ENCODE measurements at regions not wholly inside any gene's neighbourhood (a gene's known extent, or its start where the extent isn't known, plus 50 kb on each side); places are given as distances from the start of the nearest gene placed in this dataset.
"Not testable (repeated sequence)": the region's sequence is repeated elsewhere in the genome, so short reads cannot be mapped to it uniquely, and the experiment has no call there.

DNA sequence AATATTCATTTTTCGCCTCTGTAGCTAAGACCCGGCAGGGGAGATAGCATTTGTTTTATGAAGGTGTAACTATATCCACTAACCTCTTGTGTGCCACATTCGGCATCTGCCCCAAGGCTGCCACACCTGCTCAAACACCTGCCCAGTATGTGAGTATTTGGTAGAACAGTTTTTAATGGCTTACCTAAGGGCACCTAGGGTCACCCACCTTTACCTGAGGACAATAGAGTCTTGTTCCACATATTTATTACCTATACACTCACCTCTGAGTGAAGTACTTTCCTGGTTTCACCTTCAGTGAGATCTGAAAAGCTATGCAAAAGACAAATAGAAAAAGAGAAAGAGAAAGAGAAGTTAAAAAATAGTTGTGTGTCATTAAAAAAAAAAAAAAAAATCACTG is 68.0 kb upstream of the PIP5K1B start:
- intact Hi-C loops (cut with DNase I; ENCODE audit: low total_unique reads): no loop called here

DNA sequence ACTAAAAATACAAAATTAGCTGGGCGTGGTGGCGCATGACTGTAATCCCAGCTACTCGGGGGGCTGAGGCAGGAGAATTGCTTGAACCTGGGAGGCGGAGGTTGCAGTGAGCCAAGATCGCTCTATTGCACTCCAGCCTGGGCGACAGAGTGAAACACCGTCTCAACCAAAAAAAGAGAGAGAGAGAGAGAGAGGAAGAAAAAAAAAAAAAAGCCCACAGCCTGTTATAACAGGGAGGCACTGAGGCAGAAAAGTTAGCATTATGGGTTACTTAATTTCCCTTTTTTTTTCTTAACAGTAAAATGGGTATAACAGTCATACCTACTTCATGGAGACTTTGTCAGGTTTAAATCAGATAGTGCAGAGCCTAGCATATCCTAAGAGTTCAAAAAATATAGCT is 65.8 kb upstream of the PIP5K1B start:
- H3K9me3 ChIP-seq; H3K27me3 ChIP-seq; H3K4me3 ChIP-seq; intact Hi-C loops (cut with DNase I; ENCODE audit: low total_unique reads); H3K36me3 ChIP-seq; H3K4me1 ChIP-seq; DNase-seq; H3K27ac ChIP-seq: not testable (repeated sequence)
- WGBS, 5 donors: 85 to 95% (median 93%) methylated on average over 7 of the region's 7 CpGs

More for the DNA sequence above, 68.0 kb upstream of the PIP5K1B start:
- Histone ChIP-seq H3K4me1 (no peaks in the 10 kb centered on the region), H3K9me3 (no peaks in the 10 kb centered on the region), H3K36me3 (no peaks in the 10 kb centered on the region), H3K27me3 (no peaks in the 10 kb centered on the region), H3K4me3 (no peak overlapping the region), H3K27ac (peak overlapping the region; percentile 13 to 80 (median 53))
- no peak for TF ChIP-seq POLR2AphosphoS5 (IDR thresholded peaks at IDR 0.05)
- WGBS, 5 donors: 32 to 60% (median 47%) methylated on average over 3 of the region's 3 CpGs
- peak; percentile 30 to 54 for DNase-seq

DNA sequence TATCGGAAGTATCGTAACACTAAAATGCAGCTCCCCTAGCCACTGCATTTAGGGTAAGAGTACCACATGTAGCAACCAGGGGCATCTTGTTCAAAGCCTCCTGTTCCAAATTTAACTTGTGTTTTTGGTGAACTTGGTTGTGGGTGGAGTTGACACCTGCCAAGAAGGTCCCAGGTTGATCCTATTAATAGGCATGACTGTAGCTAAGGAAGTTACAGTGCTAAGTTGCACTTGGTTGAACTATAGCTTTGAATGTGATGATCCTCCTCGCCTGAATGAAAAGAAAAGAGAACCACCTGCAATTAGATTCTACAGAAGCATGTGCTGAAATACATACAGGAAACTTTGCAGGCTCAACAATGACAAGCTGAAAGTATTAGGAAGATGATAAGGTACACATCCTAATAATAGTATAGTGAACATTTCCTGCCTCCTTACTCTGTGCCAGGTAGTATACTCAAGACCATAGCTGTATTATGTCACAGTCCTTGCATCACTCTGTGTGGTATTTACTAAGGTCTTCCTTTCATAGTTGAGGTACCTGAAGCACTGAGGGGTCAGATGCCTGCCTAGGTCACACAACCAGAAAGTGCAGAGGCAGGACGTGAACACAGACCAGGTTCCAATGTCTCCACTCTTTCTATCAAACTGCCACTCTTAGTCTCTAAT is 64.5 kb upstream of the PIP5K1B start:
- no peak for TF ChIP-seq EP300 (IDR thresholded peaks at IDR 0.05)
- TF ChIP-seq, protein P1, sequence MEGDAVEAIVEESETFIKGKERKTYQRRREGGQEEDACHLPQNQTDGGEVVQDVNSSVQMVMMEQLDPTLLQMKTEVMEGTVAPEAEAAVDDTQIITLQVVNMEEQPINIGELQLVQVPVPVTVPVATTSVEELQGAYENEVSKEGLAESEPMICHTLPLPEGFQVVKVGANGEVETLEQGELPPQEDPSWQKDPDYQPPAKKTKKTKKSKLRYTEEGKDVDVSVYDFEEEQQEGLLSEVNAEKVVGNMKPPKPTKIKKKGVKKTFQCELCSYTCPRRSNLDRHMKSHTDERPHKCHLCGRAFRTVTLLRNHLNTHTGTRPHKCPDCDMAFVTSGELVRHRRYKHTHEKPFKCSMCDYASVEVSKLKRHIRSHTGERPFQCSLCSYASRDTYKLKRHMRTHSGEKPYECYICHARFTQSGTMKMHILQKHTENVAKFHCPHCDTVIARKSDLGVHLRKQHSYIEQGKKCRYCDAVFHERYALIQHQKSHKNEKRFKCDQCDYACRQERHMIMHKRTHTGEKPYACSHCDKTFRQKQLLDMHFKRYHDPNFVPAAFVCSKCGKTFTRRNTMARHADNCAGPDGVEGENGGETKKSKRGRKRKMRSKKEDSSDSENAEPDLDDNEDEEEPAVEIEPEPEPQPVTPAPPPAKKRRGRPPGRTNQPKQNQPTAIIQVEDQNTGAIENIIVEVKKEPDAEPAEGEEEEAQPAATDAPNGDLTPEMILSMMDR (IDR thresholded peaks at IDR 0.05): no peak
- no peak for TF ChIP-seq POLR2A (IDR thresholded peaks at IDR 0.05)
- no peak for TF ChIP-seq POLR2AphosphoS5 (IDR thresholded peaks at IDR 0.05)
- intact Hi-C loops (cut with DNase I; ENCODE audit: low total_unique reads): no loop called here
- Histone ChIP-seq H3K4me1 (no peaks in the 10 kb centered on the region), H3K27ac (no peak overlapping the region), H3K27me3 (no peaks in the 10 kb centered on the region), H3K36me3 (no peaks in the 10 kb centered on the region), H3K4me3 (no peak overlapping the region), H3K9me3 (no peaks in the 10 kb centered on the region)
- peak in 1 of 2 donors; percentile 3 for DNase-seq
- WGBS, 5 donors: 79 to 91% (median 84%) methylated on average over 4 of the region's 4 CpGs

DNA sequence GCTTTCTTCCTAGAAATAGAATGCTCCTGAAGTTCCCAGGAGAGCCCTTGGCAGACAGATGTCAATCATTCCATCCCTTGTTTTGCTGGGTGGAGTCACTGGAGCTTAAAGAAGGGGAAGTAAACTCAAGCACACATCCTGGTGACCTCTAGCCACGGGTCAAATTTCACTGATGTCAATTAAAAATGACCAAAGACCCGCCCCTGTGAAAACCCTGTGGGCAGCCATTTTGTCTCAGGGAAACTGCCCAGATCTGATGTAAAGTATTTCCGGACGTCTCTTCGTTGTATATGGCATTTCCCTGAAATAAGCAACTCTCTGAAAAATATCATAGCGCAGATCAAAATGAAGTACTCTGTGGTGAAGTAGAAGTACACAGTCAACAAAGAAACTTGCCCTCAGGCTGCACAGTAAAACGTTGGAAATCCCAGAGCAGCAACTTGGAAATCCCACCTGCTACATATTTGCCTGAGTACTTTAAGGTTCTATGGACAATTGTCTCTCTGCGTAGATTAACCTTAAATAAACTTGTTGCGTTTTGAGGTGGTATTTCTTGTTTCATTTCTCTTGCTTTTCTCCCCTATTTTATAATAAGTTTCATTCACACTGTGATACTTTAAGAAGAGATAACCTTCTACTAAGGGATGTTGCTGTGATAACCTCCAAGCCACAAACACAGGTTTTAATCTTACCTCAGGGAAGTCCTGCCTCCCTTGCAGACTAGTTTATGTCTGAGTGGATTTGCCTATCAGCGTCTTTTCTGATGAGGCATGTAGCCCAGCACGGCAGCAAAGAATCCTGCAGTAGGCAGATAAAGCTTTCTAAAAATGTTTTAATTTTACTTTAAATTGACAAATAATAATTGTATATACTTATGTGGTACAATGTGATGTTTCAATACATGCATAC is 60.9 kb upstream of the PIP5K1B start:
- peak in 1 of 2 donors; percentile 9 for DNase-seq
- H3K36me3 ChIP-seq: no peaks in the 10 kb centered on the region

DNA sequence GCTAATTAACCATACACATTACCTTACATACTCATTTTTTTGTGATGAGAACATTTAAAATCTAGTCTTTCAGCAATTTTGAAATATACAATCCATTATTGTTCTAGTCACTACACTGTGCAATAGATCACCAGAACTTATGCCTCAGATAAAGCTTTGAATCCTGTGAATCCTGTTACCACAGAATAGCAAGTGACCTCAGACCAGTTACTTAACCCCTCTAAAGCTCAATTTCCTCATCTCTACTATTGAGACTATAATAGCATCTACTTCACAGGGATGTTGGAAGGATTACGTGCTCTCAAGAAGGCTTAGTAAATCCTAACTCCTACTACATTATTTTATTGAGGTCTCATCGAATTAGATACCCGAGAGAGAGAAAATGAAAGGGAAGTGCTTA is 60.2 kb upstream of the PIP5K1B start:
- Histone ChIP-seq H3K27ac (no peak overlapping the region), H3K4me3 (no peak overlapping the region), H3K9me3 (no peaks in the 10 kb centered on the region), H3K4me1 (no peaks in the 10 kb centered on the region), H3K27me3 (no peaks in the 10 kb centered on the region), H3K36me3 (no peaks in the 10 kb centered on the region)
- TF ChIP-seq, protein P1 (IDR thresholded peaks at IDR 0.05): no peak
- no peak for TF ChIP-seq EP300 (IDR thresholded peaks at IDR 0.05)
- TF ChIP-seq POLR2A (IDR thresholded peaks at IDR 0.05): no peak
- no peak for TF ChIP-seq POLR2AphosphoS5 (IDR thresholded peaks at IDR 0.05)
- DNase-seq: no peak
- intact Hi-C loops (cut with DNase I; ENCODE audit: low total_unique reads): no loop called here
- 81 to 91% (median 88%) methylated on average over 3 of the region's 3 CpGs for WGBS, 5 donors

More for the DNA sequence above, 60.9 kb upstream of the PIP5K1B start:
- H3K27ac ChIP-seq: no peak overlapping the region
- no peaks in the 10 kb centered on the region for H3K4me1 ChIP-seq
- no peak overlapping the region for H3K4me3 ChIP-seq
- TF ChIP-seq EP300 (IDR thresholded peaks at IDR 0.05) (no peak), POLR2A (IDR thresholded peaks at IDR 0.05) (no peak), POLR2AphosphoS5 (IDR thresholded peaks at IDR 0.05) (no peak)
- TF ChIP-seq, protein P1 (IDR thresholded peaks at IDR 0.05): no peak
- no peaks in the 10 kb centered on the region for H3K27me3 ChIP-seq
- H3K9me3 ChIP-seq: no peaks in the 10 kb centered on the region
- intact Hi-C loops (cut with DNase I; ENCODE audit: low total_unique reads): no loop called here
- WGBS, 5 donors: 65 to 72% (median 69%) methylated on average over 11 of the region's 11 CpGs
